ENCODE measurements at regions not wholly inside any gene's neighbourhood (a gene's known extent, or its start where the extent isn't known, plus 50 kb on each side); places are given as distances from the start of the nearest gene placed in this dataset.

DNA sequence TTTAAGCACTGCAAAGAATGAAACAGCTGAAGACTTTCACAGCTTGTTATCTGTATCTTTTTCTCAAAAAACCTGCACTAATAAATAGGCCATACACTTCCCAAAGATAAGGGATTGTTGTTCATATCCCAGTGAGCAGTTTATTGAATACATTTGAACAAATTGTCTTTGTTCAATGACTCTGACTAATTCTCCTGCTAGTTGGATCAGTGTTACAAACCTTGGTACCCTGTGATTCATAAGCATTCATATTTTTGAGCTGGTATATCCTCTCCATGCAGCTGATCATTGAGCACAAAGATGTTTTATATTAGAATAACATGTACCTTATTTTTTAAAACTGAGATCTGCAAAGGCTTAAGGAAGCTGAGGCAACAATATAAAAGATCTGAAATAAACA, 58.9 kb upstream of the FSCB start:
- TF ChIP-seq, protein P1, sequence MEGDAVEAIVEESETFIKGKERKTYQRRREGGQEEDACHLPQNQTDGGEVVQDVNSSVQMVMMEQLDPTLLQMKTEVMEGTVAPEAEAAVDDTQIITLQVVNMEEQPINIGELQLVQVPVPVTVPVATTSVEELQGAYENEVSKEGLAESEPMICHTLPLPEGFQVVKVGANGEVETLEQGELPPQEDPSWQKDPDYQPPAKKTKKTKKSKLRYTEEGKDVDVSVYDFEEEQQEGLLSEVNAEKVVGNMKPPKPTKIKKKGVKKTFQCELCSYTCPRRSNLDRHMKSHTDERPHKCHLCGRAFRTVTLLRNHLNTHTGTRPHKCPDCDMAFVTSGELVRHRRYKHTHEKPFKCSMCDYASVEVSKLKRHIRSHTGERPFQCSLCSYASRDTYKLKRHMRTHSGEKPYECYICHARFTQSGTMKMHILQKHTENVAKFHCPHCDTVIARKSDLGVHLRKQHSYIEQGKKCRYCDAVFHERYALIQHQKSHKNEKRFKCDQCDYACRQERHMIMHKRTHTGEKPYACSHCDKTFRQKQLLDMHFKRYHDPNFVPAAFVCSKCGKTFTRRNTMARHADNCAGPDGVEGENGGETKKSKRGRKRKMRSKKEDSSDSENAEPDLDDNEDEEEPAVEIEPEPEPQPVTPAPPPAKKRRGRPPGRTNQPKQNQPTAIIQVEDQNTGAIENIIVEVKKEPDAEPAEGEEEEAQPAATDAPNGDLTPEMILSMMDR (conservative IDR thresholded peaks at IDR 0.05; ENCODE audit: low read depth, low read length), result no peak
- no peak for TF ChIP-seq RAD21 (IDR thresholded peaks at IDR 0.05; ENCODE audit: low read length)
- no peak for TF ChIP-seq CHD1 (IDR thresholded peaks at IDR 0.05; ENCODE audit: low read depth, low read length)
- TF ChIP-seq POLR2A (IDR thresholded peaks at IDR 0.05; ENCODE audit: low read depth, low read length), result no peak
- TF ChIP-seq, protein P2, sequence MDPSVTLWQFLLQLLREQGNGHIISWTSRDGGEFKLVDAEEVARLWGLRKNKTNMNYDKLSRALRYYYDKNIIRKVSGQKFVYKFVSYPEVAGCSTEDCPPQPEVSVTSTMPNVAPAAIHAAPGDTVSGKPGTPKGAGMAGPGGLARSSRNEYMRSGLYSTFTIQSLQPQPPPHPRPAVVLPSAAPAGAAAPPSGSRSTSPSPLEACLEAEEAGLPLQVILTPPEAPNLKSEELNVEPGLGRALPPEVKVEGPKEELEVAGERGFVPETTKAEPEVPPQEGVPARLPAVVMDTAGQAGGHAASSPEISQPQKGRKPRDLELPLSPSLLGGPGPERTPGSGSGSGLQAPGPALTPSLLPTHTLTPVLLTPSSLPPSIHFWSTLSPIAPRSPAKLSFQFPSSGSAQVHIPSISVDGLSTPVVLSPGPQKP (IDR thresholded peaks at IDR 0.05; ENCODE audit: borderline replicate concordance, low read depth, low read length), result no peak
- TF ChIP-seq, protein P3, sequence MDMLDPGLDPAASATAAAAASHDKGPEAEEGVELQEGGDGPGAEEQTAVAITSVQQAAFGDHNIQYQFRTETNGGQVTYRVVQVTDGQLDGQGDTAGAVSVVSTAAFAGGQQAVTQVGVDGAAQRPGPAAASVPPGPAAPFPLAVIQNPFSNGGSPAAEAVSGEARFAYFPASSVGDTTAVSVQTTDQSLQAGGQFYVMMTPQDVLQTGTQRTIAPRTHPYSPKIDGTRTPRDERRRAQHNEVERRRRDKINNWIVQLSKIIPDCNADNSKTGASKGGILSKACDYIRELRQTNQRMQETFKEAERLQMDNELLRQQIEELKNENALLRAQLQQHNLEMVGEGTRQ (IDR thresholded peaks at IDR 0.05; ENCODE audit: low read depth, low read length), result no peak

All from IMR-90 (cell line).